ENCODE measurements at regions not wholly inside any gene's neighbourhood (a gene's known extent, or its start where the extent isn't known, plus 50 kb on each side); places are given as distances from the start of the nearest gene placed in this dataset.

DNA sequence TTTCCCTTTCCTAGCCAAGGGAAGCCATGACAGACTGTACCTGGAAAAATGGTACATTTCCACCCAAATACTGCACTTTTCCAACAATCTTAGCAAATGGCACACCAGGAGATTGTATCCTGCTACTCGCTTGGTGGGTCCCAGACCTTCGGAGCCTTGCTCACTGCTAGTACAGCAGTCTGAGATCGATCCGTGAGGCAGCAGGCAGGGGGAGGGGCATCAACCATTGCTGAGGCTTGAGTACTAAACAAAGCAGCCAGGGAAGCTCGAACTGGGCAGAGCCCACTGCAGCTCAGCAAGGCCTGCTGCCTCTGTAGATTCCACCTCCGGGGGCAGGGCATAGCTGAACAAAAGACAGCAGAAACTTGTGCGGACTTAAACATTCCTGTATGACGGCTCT, 218.8 kb downstream of the LRIG3 start:
- TF ChIP-seq POLR2AphosphoS5 (IDR thresholded peaks at IDR 0.05; ENCODE audit: low read depth, low read length) = no peak
- no peak for TF ChIP-seq TAF1 (IDR thresholded peaks at IDR 0.05; ENCODE audit: low read depth, low read length)
- TF ChIP-seq SPI1 (IDR thresholded peaks at IDR 0.05; ENCODE audit: low read depth, low read length) = no peak
